ENCODE measurements at regions not wholly inside any gene's neighbourhood (a gene's known extent, or its start where the extent isn't known, plus 50 kb on each side); places are given as distances from the start of the nearest gene placed in this dataset.

DNA sequence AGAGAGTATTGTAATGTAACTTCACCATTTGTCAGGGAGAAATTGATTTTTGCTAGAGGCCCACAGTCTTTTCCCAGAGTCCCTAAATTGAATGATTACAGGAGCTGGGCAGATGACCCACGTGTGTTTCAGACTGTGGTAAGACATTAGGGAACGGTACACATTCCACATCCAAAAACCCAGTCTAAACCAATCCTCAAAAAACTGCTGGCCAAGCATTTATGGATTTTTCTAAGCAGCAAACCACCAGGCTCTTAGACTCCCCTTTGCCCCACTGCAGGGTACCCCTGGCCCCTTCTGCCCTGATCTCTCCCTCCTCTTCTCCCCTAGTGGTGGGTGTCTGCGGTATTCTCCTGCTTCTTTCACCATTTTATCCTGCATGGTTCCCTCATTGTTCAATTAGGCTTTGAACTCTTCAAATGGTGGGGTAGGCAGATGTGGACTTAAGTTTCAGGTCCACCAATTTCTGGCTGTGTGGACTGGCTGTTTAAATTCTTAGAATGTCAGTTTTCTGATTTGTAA, 135.5 kb upstream of the SORCS3 start:
- TF ChIP-seq SRSF1 (IDR thresholded peaks at IDR 0.05; ENCODE audit: low read depth, low read length) (no peak), RAD21 (CRISPR knock-in tag; conservative IDR thresholded peaks at IDR 0.05 in 1 of 2, IDR thresholded peaks at IDR 0.05 in 1 of 2) (no peak), MAZ (CRISPR knock-in tag; conservative IDR thresholded peaks at IDR 0.05 in 1 of 2, IDR thresholded peaks at IDR 0.05 in 1 of 2) (no peak), ZNF76 (CRISPR knock-in tag; IDR thresholded peaks at IDR 0.05; ENCODE audit: borderline replicate concordance) (no peak), RBM39 (optimal IDR thresholded peaks at IDR 0.05; ENCODE audit: low read depth, low read length) (no peak), CCAR2 (IDR thresholded peaks at IDR 0.05; ENCODE audit: low read depth, low read length) (no peak), ZBTB7A (IDR thresholded peaks at IDR 0.05; ENCODE audit: borderline replicate concordance, control insufficient read depth, low read depth, low read length) (no peak), ELF4 (CRISPR knock-in tag; IDR thresholded peaks at IDR 0.05) (no peak)
- TF ChIP-seq, protein P1, sequence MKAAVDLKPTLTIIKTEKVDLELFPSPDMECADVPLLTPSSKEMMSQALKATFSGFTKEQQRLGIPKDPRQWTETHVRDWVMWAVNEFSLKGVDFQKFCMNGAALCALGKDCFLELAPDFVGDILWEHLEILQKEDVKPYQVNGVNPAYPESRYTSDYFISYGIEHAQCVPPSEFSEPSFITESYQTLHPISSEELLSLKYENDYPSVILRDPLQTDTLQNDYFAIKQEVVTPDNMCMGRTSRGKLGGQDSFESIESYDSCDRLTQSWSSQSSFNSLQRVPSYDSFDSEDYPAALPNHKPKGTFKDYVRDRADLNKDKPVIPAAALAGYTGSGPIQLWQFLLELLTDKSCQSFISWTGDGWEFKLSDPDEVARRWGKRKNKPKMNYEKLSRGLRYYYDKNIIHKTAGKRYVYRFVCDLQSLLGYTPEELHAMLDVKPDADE (conservative IDR thresholded peaks at IDR 0.05; ENCODE audit: control insufficient read depth, low read depth, low read length): no peak
- TF ChIP-seq, protein P2, sequence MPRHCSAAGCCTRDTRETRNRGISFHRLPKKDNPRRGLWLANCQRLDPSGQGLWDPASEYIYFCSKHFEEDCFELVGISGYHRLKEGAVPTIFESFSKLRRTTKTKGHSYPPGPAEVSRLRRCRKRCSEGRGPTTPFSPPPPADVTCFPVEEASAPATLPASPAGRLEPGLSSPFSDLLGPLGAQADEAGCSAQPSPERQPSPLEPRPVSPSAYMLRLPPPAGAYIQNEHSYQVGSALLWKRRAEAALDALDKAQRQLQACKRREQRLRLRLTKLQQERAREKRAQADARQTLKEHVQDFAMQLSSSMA (CRISPR knock-in tag; IDR thresholded peaks at IDR 0.05): no peak
- TF ChIP-seq, protein P3, sequence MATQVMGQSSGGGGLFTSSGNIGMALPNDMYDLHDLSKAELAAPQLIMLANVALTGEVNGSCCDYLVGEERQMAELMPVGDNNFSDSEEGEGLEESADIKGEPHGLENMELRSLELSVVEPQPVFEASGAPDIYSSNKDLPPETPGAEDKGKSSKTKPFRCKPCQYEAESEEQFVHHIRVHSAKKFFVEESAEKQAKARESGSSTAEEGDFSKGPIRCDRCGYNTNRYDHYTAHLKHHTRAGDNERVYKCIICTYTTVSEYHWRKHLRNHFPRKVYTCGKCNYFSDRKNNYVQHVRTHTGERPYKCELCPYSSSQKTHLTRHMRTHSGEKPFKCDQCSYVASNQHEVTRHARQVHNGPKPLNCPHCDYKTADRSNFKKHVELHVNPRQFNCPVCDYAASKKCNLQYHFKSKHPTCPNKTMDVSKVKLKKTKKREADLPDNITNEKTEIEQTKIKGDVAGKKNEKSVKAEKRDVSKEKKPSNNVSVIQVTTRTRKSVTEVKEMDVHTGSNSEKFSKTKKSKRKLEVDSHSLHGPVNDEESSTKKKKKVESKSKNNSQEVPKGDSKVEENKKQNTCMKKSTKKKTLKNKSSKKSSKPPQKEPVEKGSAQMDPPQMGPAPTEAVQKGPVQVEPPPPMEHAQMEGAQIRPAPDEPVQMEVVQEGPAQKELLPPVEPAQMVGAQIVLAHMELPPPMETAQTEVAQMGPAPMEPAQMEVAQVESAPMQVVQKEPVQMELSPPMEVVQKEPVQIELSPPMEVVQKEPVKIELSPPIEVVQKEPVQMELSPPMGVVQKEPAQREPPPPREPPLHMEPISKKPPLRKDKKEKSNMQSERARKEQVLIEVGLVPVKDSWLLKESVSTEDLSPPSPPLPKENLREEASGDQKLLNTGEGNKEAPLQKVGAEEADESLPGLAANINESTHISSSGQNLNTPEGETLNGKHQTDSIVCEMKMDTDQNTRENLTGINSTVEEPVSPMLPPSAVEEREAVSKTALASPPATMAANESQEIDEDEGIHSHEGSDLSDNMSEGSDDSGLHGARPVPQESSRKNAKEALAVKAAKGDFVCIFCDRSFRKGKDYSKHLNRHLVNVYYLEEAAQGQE (IDR thresholded peaks at IDR 0.05; ENCODE audit: borderline replicate concordance): no peak
- TF ChIP-seq, protein P3 (CRISPR knock-in tag; IDR thresholded peaks at IDR 0.05; ENCODE audit: low read depth): no peak
- TF ChIP-seq, protein P4, sequence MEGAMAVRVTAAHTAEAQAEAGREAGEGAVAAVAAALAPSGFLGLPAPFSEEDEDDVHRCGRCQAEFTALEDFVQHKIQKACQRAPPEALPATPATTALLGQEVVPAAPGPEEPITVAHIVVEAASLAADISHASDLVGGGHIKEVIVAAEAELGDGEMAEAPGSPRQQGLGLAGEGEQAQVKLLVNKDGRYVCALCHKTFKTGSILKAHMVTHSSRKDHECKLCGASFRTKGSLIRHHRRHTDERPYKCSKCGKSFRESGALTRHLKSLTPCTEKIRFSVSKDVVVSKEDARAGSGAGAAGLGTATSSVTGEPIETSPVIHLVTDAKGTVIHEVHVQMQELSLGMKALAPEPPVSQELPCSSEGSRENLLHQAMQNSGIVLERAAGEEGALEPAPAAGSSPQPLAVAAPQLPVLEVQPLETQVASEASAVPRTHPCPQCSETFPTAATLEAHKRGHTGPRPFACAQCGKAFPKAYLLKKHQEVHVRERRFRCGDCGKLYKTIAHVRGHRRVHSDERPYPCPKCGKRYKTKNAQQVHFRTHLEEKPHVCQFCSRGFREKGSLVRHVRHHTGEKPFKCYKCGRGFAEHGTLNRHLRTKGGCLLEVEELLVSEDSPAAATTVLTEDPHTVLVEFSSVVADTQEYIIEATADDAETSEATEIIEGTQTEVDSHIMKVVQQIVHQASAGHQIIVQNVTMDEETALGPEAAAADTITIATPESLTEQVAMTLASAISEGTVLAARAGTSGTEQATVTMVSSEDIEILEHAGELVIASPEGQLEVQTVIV (CRISPR knock-in tag; IDR thresholded peaks at IDR 0.05; ENCODE audit: borderline replicate concordance): no peak
- TF ChIP-seq, protein P5, sequence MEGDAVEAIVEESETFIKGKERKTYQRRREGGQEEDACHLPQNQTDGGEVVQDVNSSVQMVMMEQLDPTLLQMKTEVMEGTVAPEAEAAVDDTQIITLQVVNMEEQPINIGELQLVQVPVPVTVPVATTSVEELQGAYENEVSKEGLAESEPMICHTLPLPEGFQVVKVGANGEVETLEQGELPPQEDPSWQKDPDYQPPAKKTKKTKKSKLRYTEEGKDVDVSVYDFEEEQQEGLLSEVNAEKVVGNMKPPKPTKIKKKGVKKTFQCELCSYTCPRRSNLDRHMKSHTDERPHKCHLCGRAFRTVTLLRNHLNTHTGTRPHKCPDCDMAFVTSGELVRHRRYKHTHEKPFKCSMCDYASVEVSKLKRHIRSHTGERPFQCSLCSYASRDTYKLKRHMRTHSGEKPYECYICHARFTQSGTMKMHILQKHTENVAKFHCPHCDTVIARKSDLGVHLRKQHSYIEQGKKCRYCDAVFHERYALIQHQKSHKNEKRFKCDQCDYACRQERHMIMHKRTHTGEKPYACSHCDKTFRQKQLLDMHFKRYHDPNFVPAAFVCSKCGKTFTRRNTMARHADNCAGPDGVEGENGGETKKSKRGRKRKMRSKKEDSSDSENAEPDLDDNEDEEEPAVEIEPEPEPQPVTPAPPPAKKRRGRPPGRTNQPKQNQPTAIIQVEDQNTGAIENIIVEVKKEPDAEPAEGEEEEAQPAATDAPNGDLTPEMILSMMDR (IDR thresholded peaks at IDR 0.05 in 2 of 3, conservative IDR thresholded peaks at IDR 0.05 in 1 of 3; ENCODE audit: insufficient read depth in 2 of 3, low read depth in 1 of 3, low read length in 3 of 3): no peak

All from K562 (cell line).